HEK293T (cell line): ENCODE measurements at regions not wholly inside any gene's neighbourhood (a gene's known extent, or its start where the extent isn't known, plus 50 kb on each side); places are given as distances from the start of the nearest gene placed in this dataset.

Experiments
- ARNT ChIP-seq: fragments of 450-650 bp; IDR thresholded peaks from 2 replicates; pipeline ENCODE4 v1.6.1; 2017; ENCODE audit warnings: mild to moderate bottlenecking
- BHLHE40 ChIP-seq: fragments of 450-650 bp; IDR thresholded peaks from 2 replicates; pipeline ENCODE4 v1.6.1; 2016; ENCODE audit warnings: mild to moderate bottlenecking, moderate library complexity, borderline replicate concordance
- CTBP1 ChIP-seq: fragments of 450-650 bp; IDR thresholded peaks from 2 replicates; pipeline ENCODE4 v1.6.1; 2016; ENCODE audit warnings: borderline replicate concordance
- FOXA1 ChIP-seq: fragments of 450-650 bp; IDR thresholded peaks from 2 replicates; pipeline ENCODE4 v1.6.1; 2016; ENCODE audit warnings: mild to moderate bottlenecking
- FOXK2 ChIP-seq: fragments of 450-650 bp; IDR thresholded peaks from 2 replicates; pipeline ENCODE4 v1.6.1; 2016; ENCODE audit warnings: mild to moderate bottlenecking
- FOXM1 ChIP-seq: fragments of 450-650 bp; IDR thresholded peaks from 2 replicates; pipeline ENCODE4 v1.6.1; 2017; ENCODE audit warnings: mild to moderate bottlenecking, borderline replicate concordance
- LEF1 ChIP-seq: fragments of 450-650 bp; IDR thresholded peaks from 2 replicates; pipeline ENCODE4 v1.6.1; 2017; ENCODE audit warnings: mild to moderate bottlenecking, borderline replicate concordance
- NFRKB ChIP-seq: fragments of 450-650 bp; IDR thresholded peaks from 2 replicates; pipeline ENCODE4 v1.6.1; 2016; ENCODE audit warnings: mild to moderate bottlenecking, moderate library complexity
- SUZ12 ChIP-seq: fragments of 450-650 bp; IDR thresholded peaks from 2 replicates; pipeline ENCODE4 v1.6.1; 2016; ENCODE audit warnings: mild to moderate bottlenecking
- TARDBP ChIP-seq: fragments of 450-650 bp; IDR thresholded peaks from 2 replicates; pipeline ENCODE4 v1.6.1; 2016
- ZNF384 ChIP-seq: fragments of 450-650 bp; IDR thresholded peaks from 2 replicates; pipeline ENCODE4 v1.6.1; 2016
- TF ChIP-seq, protein P1 (sequence below): fragments of 450-650 bp; IDR thresholded peaks from 2 replicates; pipeline ENCODE4 v1.6.1; 2016

GRCh38 chr1:106498238-106498637 is 558.2 kb upstream of the PRMT6 start:
- no peak for TF ChIP-seq ZNF384
- no peak for TF ChIP-seq LEF1
- TF ChIP-seq SUZ12 = no peak
- no peak for TF ChIP-seq FOXM1
- TF ChIP-seq NFRKB = no peak
- no peak for TF ChIP-seq FOXA1
- TF ChIP-seq TARDBP = no peak
- TF ChIP-seq, protein P1, sequence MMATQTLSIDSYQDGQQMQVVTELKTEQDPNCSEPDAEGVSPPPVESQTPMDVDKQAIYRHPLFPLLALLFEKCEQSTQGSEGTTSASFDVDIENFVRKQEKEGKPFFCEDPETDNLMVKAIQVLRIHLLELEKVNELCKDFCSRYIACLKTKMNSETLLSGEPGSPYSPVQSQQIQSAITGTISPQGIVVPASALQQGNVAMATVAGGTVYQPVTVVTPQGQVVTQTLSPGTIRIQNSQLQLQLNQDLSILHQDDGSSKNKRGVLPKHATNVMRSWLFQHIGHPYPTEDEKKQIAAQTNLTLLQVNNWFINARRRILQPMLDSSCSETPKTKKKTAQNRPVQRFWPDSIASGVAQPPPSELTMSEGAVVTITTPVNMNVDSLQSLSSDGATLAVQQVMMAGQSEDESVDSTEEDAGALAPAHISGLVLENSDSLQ = no peak
- TF ChIP-seq ARNT = no peak
- TF ChIP-seq FOXK2 = no peak
- no peak for TF ChIP-seq CTBP1
- no peak for TF ChIP-seq BHLHE40
